HEK293 (cell line): ENCODE measurements at regions not wholly inside any gene's neighbourhood (a gene's known extent, or its start where the extent isn't known, plus 50 kb on each side); places are given as distances from the start of the nearest gene placed in this dataset.

Experiments
- CTCF ChIA-PET: fragments of 350-600 bp; formaldehyde crosslinking; extraction: SDS; loops from one replicate; lab custom pipeline; 2021; ENCODE audit warnings: antibody characterized with exemption; lab: Yijun Ruan, JAX
- POLR2A ChIA-PET: fragments of 300-600 bp; formaldehyde crosslinking; extraction: SDS; loops from one replicate; lab custom pipeline; 2020; ENCODE audit warnings: antibody characterized with exemption, inconsistent platforms; lab: Yijun Ruan, JAX
- H3K27ac ChIP-seq: fragments of 200-500 bp; sonication (Bioruptor generic); 2 replicates; pipeline ENCODE4 v1.5.1; 2014; ENCODE audit warnings: low read depth, low read length, control low read depth, inconsistent platforms; ENCODE audit errors: extremely low read depth
- H3K36me3 ChIP-seq, 2 experiments: fragments of 200-500 bp in 1 of 2; sonication (Bioruptor generic) in 1 of 2; 1 replicate in 1 of 2; 2 replicates in 1 of 2; pipeline ENCODE4 v1.5.1; 2014 to 2017; ENCODE audit warnings: inconsistent platforms in 2 of 2, low read length in 2 of 2; ENCODE audit not compliant: control insufficient read depth in 2 of 2, insufficient read depth in 1 of 2
- H3K4me1 ChIP-seq: fragments of 200-500 bp; sonication (Bioruptor generic); 2 replicates; pipeline ENCODE4 v1.5.1; 2014; ENCODE audit warnings: mild to moderate bottlenecking, low read length, inconsistent platforms; ENCODE audit not compliant: control insufficient read depth, insufficient read depth
- H3K4me3 ChIP-seq: 2 replicates; pipeline ENCODE4 v1.5.1; 2011; ENCODE audit warnings: low read depth, mild to moderate bottlenecking, control low read depth, low read length, moderate library complexity
- H3K9me3 ChIP-seq: fragments of 200-500 bp; sonication (Bioruptor generic); 2 replicates; pipeline ENCODE4 v1.5.1; 2014; ENCODE audit warnings: low read depth, low read length, inconsistent platforms; ENCODE audit not compliant: control insufficient read depth, insufficient read depth
- FEZF1 ChIP-seq: fragments of 450-650 bp; formaldehyde crosslinking; IDR thresholded peaks from 2 replicates; pipeline ENCODE4 v1.5.1; 2016; ENCODE audit warnings: missing biosample characterization, missing genetic modification characterization
- KLF10 ChIP-seq: fragments of 450-650 bp; IDR thresholded peaks from 2 replicates; pipeline ENCODE4 v1.5.1; 2018; ENCODE audit warnings: missing biosample characterization, mild to moderate bottlenecking, missing genetic modification characterization
- PRDM2 ChIP-seq: fragments of 450-650 bp; formaldehyde crosslinking; IDR thresholded peaks from 2 replicates; pipeline ENCODE4 v1.5.1; 2016; ENCODE audit warnings: missing biosample characterization, missing genetic modification characterization, borderline replicate concordance
- SALL2 ChIP-seq: fragments of 450-650 bp; formaldehyde crosslinking; IDR thresholded peaks from 2 replicates; pipeline ENCODE4 v1.5.0; 2017; ENCODE audit warnings: missing biosample characterization, mild to moderate bottlenecking, missing genetic modification characterization, borderline replicate concordance
- SCRT1 ChIP-seq: fragments of 450-650 bp; formaldehyde crosslinking; IDR thresholded peaks from 2 replicates; pipeline ENCODE4 v1.5.1; 2016; ENCODE audit warnings: missing biosample characterization, missing genetic modification characterization, borderline replicate concordance
- ZNF121 ChIP-seq: fragments of 450-650 bp; formaldehyde crosslinking; IDR thresholded peaks from 2 replicates; pipeline ENCODE4 v1.5.1; 2016; ENCODE audit warnings: missing biosample characterization, missing genetic modification characterization
- ZNF23 ChIP-seq: fragments of 450-650 bp; formaldehyde crosslinking; IDR thresholded peaks from 2 replicates; pipeline ENCODE4 v1.5.1; 2016; ENCODE audit warnings: missing biosample characterization, missing genetic modification characterization, borderline replicate concordance
- ZNF239 ChIP-seq: fragments of 450-650 bp; formaldehyde crosslinking; IDR thresholded peaks from 2 replicates; pipeline ENCODE4 v1.5.1; 2016; ENCODE audit warnings: missing biosample characterization, missing genetic modification characterization
- ZNF311 ChIP-seq: fragments of 450-650 bp; formaldehyde crosslinking; IDR thresholded peaks from 2 replicates; pipeline ENCODE4 v1.5.1; 2017; ENCODE audit warnings: missing biosample characterization, missing genetic modification characterization, borderline replicate concordance
- ZNF341 ChIP-seq: fragments of 450-650 bp; formaldehyde crosslinking; IDR thresholded peaks from 2 replicates; pipeline ENCODE4; 2016; ENCODE audit warnings: low read depth, missing biosample characterization, missing genetic modification characterization
- ZNF391 ChIP-seq: fragments of 450-650 bp; formaldehyde crosslinking; IDR thresholded peaks from 2 replicates; pipeline ENCODE4 v1.5.1; 2016; ENCODE audit warnings: low read depth, missing biosample characterization, missing genetic modification characterization, borderline replicate concordance
- ZNF398 ChIP-seq: fragments of 450-650 bp; formaldehyde crosslinking; IDR thresholded peaks from 2 replicates; pipeline ENCODE4 v1.5.1; 2017; ENCODE audit warnings: missing biosample characterization, missing genetic modification characterization
- ZNF426 ChIP-seq: fragments of 450-650 bp; formaldehyde crosslinking; IDR thresholded peaks from 2 replicates; pipeline ENCODE4 v1.5.1; 2017; ENCODE audit warnings: missing biosample characterization, missing genetic modification characterization, mild to moderate bottlenecking, inconsistent platforms, moderate library complexity
- ZNF544 ChIP-seq: fragments of 450-650 bp; formaldehyde crosslinking; IDR thresholded peaks from 2 replicates; pipeline ENCODE4 v1.5.0; 2017; ENCODE audit warnings: missing biosample characterization, missing genetic modification characterization
- ZNF654 ChIP-seq: fragments of 450-650 bp; formaldehyde crosslinking; IDR thresholded peaks from 2 replicates; pipeline ENCODE4 v1.5.1; 2016; ENCODE audit warnings: low read depth, missing biosample characterization, missing genetic modification characterization
- ZNF707 ChIP-seq: fragments of 450-650 bp; formaldehyde crosslinking; IDR thresholded peaks from 2 replicates; pipeline ENCODE4 v1.5.1; 2016; ENCODE audit warnings: missing biosample characterization, missing genetic modification characterization
- ZNF747 ChIP-seq: fragments of 450-650 bp; formaldehyde crosslinking; IDR thresholded peaks from 2 replicates; pipeline ENCODE4 v1.5.1; 2016; ENCODE audit warnings: missing biosample characterization, missing genetic modification characterization
- ZSCAN18 ChIP-seq: fragments of 450-650 bp; formaldehyde crosslinking; IDR thresholded peaks from 2 replicates; pipeline ENCODE4 v1.5.1; 2016; ENCODE audit warnings: missing biosample characterization, missing genetic modification characterization
- ZSCAN30 ChIP-seq: fragments of 450-650 bp; IDR thresholded peaks from 2 replicates; pipeline ENCODE4 v1.5.1; 2018; ENCODE audit warnings: missing biosample characterization, mild to moderate bottlenecking, missing genetic modification characterization, moderate library complexity

- no peak for TF ChIP-seq KLF10 (tag by site-specific recombination)
- no peak for TF ChIP-seq ZNF121 (tag by site-specific recombination)
- no peak for TF ChIP-seq ZNF391 (tag by site-specific recombination)
- TF ChIP-seq FEZF1 = no peak
- no peak for TF ChIP-seq ZSCAN18 (tag by site-specific recombination)
- TF ChIP-seq ZNF426 (tag by site-specific recombination) = no peak
- TF ChIP-seq, all 188 proteins: peak for 0
Observed at GRCh38 chr3:14297784-14298236, 104.6 kb upstream of the SLC6A6 start (continued).

- Histone ChIP-seq H3K27ac (no peak overlapping the region), H3K4me3 (no peak overlapping the region), H3K36me3 (no peaks in the 10 kb centered on the region), H3K4me1 (no peaks in the 10 kb centered on the region; the same call in 1 of the 2 replicates), H3K9me3 (no peaks in the 10 kb centered on the region)
- ChIA-PET CTCF (no interaction called here), POLR2A (no interaction called here)
- TF ChIP-seq ZNF544 (tag by site-specific recombination) (no peak), KLF10 (tag by site-specific recombination) (no peak), ZNF707 (tag by site-specific recombination) (no peak), ZNF311 (tag by site-specific recombination) (no peak), ZSCAN30 (tag by site-specific recombination) (no peak), ZNF398 (tag by site-specific recombination) (no peak)
Observed at GRCh38 chr3:14298442-14298841, 104.0 kb upstream of the SLC6A6 start.

- Histone ChIP-seq H3K4me1 (no peaks in the 10 kb centered on the region; the same call in 1 of the 2 replicates), H3K36me3 (no peaks in the 10 kb centered on the region), H3K9me3 (no peaks in the 10 kb centered on the region), H3K27ac (no peak overlapping the region), H3K4me3 (no peak overlapping the region)
- POLR2A ChIA-PET = no interaction called here
- CTCF ChIA-PET = no interaction called here
- TF ChIP-seq SCRT1 (no peak), ZNF747 (tag by site-specific recombination) (no peak), FEZF1 (no peak), SALL2 (tag by site-specific recombination) (no peak)
Observed at GRCh38 chr3:14298991-14299555, 103.3 kb upstream of the SLC6A6 start.

GRCh38 chr3:14299767-14300166, 102.6 kb upstream of the SLC6A6 start:
- ChIA-PET CTCF (interaction anchor here (0.6 kb wide), 1 partner anchor 174 kb away, joined by 8 read pairs; no protein-coding TSS in a partner anchor), POLR2A (interaction anchor here (0.8 kb wide), 1 partner anchor 102 kb away, joined by 3 read pairs; the partner anchor contains the start of gene SLC6A6)
- Histone ChIP-seq H3K9me3 (no peaks in the 10 kb centered on the region), H3K4me3 (no peak overlapping the region), H3K4me1 (no peaks in the 10 kb centered on the region; the same call in 1 of the 2 replicates), H3K36me3 (no peaks in the 10 kb centered on the region), H3K27ac (no peak overlapping the region)
- TF ChIP-seq ZNF23 (tag by site-specific recombination) = no peak
- no peak for TF ChIP-seq ZNF654
- no peak for TF ChIP-seq ZNF239 (tag by site-specific recombination)
- no peak for TF ChIP-seq ZNF341
- TF ChIP-seq ZNF391 (tag by site-specific recombination) = no peak
- TF ChIP-seq PRDM2 (tag by site-specific recombination) = no peak
